Kidney (tissue), 13 donors: ENCODE measurements at regions not wholly inside any gene's neighbourhood (a gene's known extent, or its start where the extent isn't known, plus 50 kb on each side); places are given as distances from the start of the nearest gene placed in this dataset.
"Not testable (repeated sequence)": the region's sequence is repeated elsewhere in the genome, so short reads cannot be mapped to it uniquely, and the experiment has no call there.

Experiments
- DNase-seq, 5 donors: peaks; one replicate each; pipeline ENCODE4 v3.0.0-alpha.2; 2013 to 2020
- FAIRE-seq: peaks from 2 replicates; lab custom pipeline; 2012; peaks lifted over from hg19 to GRCh38; lab: Jason Lieb, UNC
- H3K27ac ChIP-seq, 2 donors: one replicate each; pipeline ENCODE4 v1.7.0; 2013; ENCODE audit warnings: low read depth in 2 of 2, low read length in 2 of 2, inconsistent platforms in 1 of 2
- H3K27me3 ChIP-seq: one replicate; pipeline ENCODE4 v1.7.1; 2013; ENCODE audit warnings: low read length, inconsistent platforms; ENCODE audit not compliant: control insufficient read depth, insufficient read depth
- H3K36me3 ChIP-seq, 3 donors: one replicate each; pipeline versions ENCODE4 v1.7.0 to v1.7.1; 2013; ENCODE audit warnings: low read length in 3 of 3, control low read depth in 1 of 3, inconsistent platforms in 1 of 3; ENCODE audit not compliant: insufficient read depth in 3 of 3, control insufficient read depth in 2 of 3
- H3K4me1 ChIP-seq, 3 donors: one replicate each; pipeline versions ENCODE4 v1.7.0 to v1.7.1; 2013; ENCODE audit warnings: low read length in 3 of 3, inconsistent platforms in 1 of 3, low read depth in 1 of 3; ENCODE audit not compliant: control insufficient read depth in 2 of 3, insufficient read depth in 2 of 3
- H3K4me3 ChIP-seq, 3 donors: one replicate each; pipeline versions ENCODE4 v1.7.0 to v1.8.1; 2013; ENCODE audit warnings: low read length in 3 of 3, control low read depth in 1 of 3, inconsistent platforms in 1 of 3
- H3K9ac ChIP-seq, 3 donors: one replicate each; pipeline versions ENCODE4 v1.7.0 to v1.7.1; 2013; ENCODE audit warnings: low read length in 3 of 3, control low read depth in 1 of 3, inconsistent platforms in 1 of 3
- H3K9me3 ChIP-seq, 3 donors: one replicate each; pipeline versions ENCODE4 v1.7.0 to v1.7.1; 2013; ENCODE audit warnings: low read length in 3 of 3, control low read depth in 1 of 3, inconsistent platforms in 1 of 3; ENCODE audit not compliant: control insufficient read depth in 2 of 3, insufficient read depth in 1 of 3
- CTCF ChIP-seq: IDR thresholded peaks from 3 replicates; pipeline ENCODE4 v1.5.1; 2012; ENCODE audit warnings: mild to moderate bottlenecking, moderate library complexity, borderline replicate concordance; ENCODE audit not compliant: insufficient read depth; ENCODE audit errors: extremely low read depth
- intact Hi-C: fragments of 100-400 bp; cut with DNase I; formaldehyde crosslinking; loops from one replicate; pipeline ENCODE4 v1.11.1; 2022
- donor health status: control.
- donor health status: control.
- donor health status: control.
- donor health status: control.
- donor health status: control.
- donor health status: DM: yes; HTN: yes; CAD: no.
- donor health status: Normal renal cell carcinoma (clear cell type).

- intact Hi-C loops, result no loop called here
- no peak for TF ChIP-seq CTCF
- no peak for FAIRE-seq
Measured at GRCh38 chr1:117712621-117713020, 106.8 kb downstream of the TENT5C start.

GRCh38 chr1:117714546-117714945 is 108.7 kb downstream of the TENT5C start:
- TF ChIP-seq CTCF, result no peak
- no peaks in the 10 kb centered on the region for H3K36me3 ChIP-seq
- DNase-seq (no peak), FAIRE-seq (peak; percentile 85)
- no peaks in the 10 kb centered on the region for H3K4me1 ChIP-seq
- H3K9me3 ChIP-seq, result no peaks in the 10 kb centered on the region
- H3K27me3 ChIP-seq, result no peaks in the 10 kb centered on the region
- H3K4me3 ChIP-seq, result no peak overlapping the region
- no peak overlapping the region for H3K27ac ChIP-seq
- no peak overlapping the region for H3K9ac ChIP-seq
- intact Hi-C loops, result no loop called here

More at GRCh38 chr1:117712621-117713020, 106.8 kb downstream of the TENT5C start:
- Histone ChIP-seq H3K36me3 (no peaks in the 10 kb centered on the region), H3K27ac (no peak overlapping the region), H3K4me3 (no peak overlapping the region), H3K4me1 (no peaks in the 10 kb centered on the region), H3K9me3 (no peaks in the 10 kb centered on the region), H3K27me3 (no peaks in the 10 kb centered on the region), H3K9ac (no peak overlapping the region)
- DNase-seq, result no peak

DNA sequence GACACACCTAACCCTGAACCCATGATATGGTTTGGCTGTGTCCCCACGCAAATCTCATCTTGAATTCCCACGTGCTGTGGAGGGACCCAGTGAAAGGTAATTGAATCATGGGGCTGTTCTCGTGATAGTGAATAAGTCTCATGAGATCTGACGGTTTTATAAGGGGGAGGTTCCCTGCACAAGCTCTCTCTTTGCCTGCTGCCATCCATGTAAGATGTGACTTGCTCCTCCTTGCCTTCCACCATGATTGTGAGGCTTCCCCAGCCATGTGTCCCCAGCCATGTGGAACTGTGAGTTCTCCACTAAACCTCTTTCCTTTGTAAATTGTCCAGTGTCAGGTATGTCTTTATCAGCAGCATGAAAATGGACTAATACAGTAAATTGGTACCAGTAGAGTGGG is 110.2 kb downstream of the TENT5C start:
- H3K27me3 ChIP-seq, H3K4me1 ChIP-seq, H3K27ac ChIP-seq, H3K9me3 ChIP-seq, DNase-seq, H3K9ac ChIP-seq, H3K4me3 ChIP-seq, FAIRE-seq, H3K36me3 ChIP-seq, intact Hi-C loops: not testable (repeated sequence)

DNA sequence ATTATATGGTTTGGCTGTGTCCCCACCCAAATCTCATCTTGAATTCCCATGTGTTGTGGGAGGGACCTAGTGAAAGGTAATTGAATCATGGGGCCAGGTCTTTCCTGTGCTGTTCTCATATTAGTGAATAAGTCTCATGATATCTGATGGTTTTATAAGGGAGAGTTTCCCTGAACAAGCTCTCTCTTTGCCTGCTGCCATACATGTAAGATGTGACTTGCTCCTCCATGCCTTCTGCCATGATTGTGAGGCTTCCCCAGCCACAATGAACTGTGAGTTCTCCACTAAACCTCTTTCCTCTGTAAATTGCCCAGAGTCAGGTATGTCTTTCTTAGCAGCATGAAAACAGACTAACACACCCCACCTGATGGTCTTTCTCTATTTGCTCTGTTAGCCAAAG is 112.1 kb downstream of the TENT5C start:
- FAIRE-seq, intact Hi-C loops: not testable (repeated sequence)

DNA sequence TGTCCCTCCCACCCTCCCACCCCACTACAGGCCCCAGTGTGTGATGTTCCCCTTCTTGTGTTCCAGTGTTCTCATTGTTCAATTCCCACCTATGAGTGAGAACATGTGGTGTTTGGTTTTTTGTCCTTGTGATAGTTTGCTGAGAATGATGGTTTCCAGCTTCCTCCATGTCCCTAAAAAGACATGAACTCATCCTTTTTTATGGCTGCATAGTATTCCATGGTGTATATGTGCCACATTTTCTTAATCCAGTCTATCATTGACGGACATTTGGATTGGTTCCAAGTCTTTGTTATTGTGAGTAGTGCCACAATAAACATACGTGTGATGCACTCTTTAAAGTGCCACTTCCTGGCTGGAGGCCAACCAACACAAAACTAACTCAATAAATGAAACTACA is 112.7 kb downstream of the TENT5C start:
- H3K9ac ChIP-seq, H3K4me3 ChIP-seq, DNase-seq, H3K27me3 ChIP-seq, intact Hi-C loops, FAIRE-seq, H3K4me1 ChIP-seq, H3K27ac ChIP-seq, H3K9me3 ChIP-seq, H3K36me3 ChIP-seq: not testable (repeated sequence)

More for the DNA sequence above, 112.1 kb downstream of the TENT5C start:
- H3K4me3 ChIP-seq, H3K27ac ChIP-seq, DNase-seq, H3K27me3 ChIP-seq, H3K4me1 ChIP-seq, H3K36me3 ChIP-seq, H3K9ac ChIP-seq, H3K9me3 ChIP-seq: not testable (repeated sequence)
